Psoas muscle (tissue), 7 donors: ENCODE measurements at regions not wholly inside any gene's neighbourhood (a gene's known extent, or its start where the extent isn't known, plus 50 kb on each side); places are given as distances from the start of the nearest gene placed in this dataset.

Experiments
- ATAC-seq, 4 donors: fragments of 200-7000 bp; cut with Tn5 transposase; one replicate each; pipeline ENCODE4 v1.9.1; 2020; ENCODE audit warnings: moderate library complexity in 3 of 4, mild to moderate bottlenecking in 2 of 4
- DNase-seq, 2 donors: peaks; one replicate each; pipeline ENCODE4 v3.0.0-alpha.2; 2020
- H3K27ac ChIP-seq: fragments of 200-600 bp; one replicate; pipeline ENCODE4 v1.8.0; 2022
- H3K27me3 ChIP-seq, 3 donors: fragments of 200-600 bp in 1 of 3; one replicate each; pipeline versions ENCODE4 v1.6.1 to v1.8.0; 2013 to 2022; ENCODE audit warnings: low read length in 2 of 3, mild to moderate bottlenecking in 2 of 3, moderate library complexity in 1 of 3; ENCODE audit not compliant: insufficient read depth in 3 of 3
- H3K36me3 ChIP-seq, 2 donors: fragments of 200-600 bp in 1 of 2; one replicate each; pipeline versions ENCODE4 v1.6.1 to v1.8.0; 2013 to 2022; ENCODE audit warnings: low read depth in 1 of 2, mild to moderate bottlenecking in 1 of 2, moderate library complexity in 1 of 2; ENCODE audit not compliant: insufficient read depth in 1 of 2
- H3K4me1 ChIP-seq: fragments of 200-600 bp; one replicate; pipeline ENCODE4 v1.8.0; 2022
- H3K4me3 ChIP-seq: fragments of 200-600 bp; one replicate; pipeline ENCODE4 v1.8.0; 2022; ENCODE audit warnings: mild to moderate bottlenecking
- H3K9me3 ChIP-seq: fragments of 200-600 bp; one replicate; pipeline ENCODE4 v1.8.0; 2022
- CTCF ChIP-seq: fragments of 200-600 bp; IDR thresholded peaks from one replicate; pipeline ENCODE4 v1.8.0; 2022; ENCODE audit warnings: antibody characterized with exemption
- WGBS, 3 donors: extraction: QIAGEN DNeasy Blood & Tissue Kit; methylation state at CpG; one replicate each; pipeline versions ENCODE4 v1.1.6 to v1.1.7; 2013; 5-methylcytosine and 5-hydroxymethylcytosine counted together
- intact Hi-C, 2 donors: fragments of 100-400 bp; cut with DNase I; formaldehyde crosslinking; loops; one replicate each; pipeline versions ENCODE4 v1.11.0 to v1.14.2; 2022
- donor health status: healthy with polysubstance abuse.
- donor health status: DM: no; HTN: no; CAD: no; lungs with moderate emphysema.
- donor health status: Bipolar disorder and iron deficiency.
- donor health status: healthy.
- donor health status: DM: yes; HTN: yes; CAD: no.
- donor health status: DM: no; HTN: no; CAD: no.
- donor health status: DM: yes; HTN: yes; CAD: no.

GRCh38 chr17:34009912-34010311 lies 245.2 kb upstream of the CCL2 start:
- no peak for ATAC-seq

GRCh38 chr17:34010534-34010933 lies 244.6 kb upstream of the CCL2 start:
- ATAC-seq (no peak), DNase-seq (no peak)
- H3K4me1 ChIP-seq = no peaks in the 10 kb centered on the region
- intact Hi-C loops = no loop called here
- no peak for TF ChIP-seq CTCF
- no peak overlapping the region for H3K27ac ChIP-seq
- H3K27me3 ChIP-seq = no peaks in the 10 kb centered on the region
- H3K36me3 ChIP-seq = no peaks in the 10 kb centered on the region
- no peaks in the 10 kb centered on the region for H3K9me3 ChIP-seq
- no peak overlapping the region for H3K4me3 ChIP-seq
- 71 to 82% (median 79%) methylated on average over 2 of the region's 2 CpGs for WGBS, 3 donors

More at GRCh38 chr17:34009912-34010311, 245.2 kb upstream of the CCL2 start:
- DNase-seq = no peak
- WGBS, 3 donors = 72 to 82% (median 76%) methylated on average over 5 of the region's 5 CpGs
- H3K4me3 ChIP-seq = no peak overlapping the region
- H3K4me1 ChIP-seq = no peaks in the 10 kb centered on the region
- no peaks in the 10 kb centered on the region for H3K9me3 ChIP-seq
- H3K27ac ChIP-seq = no peak overlapping the region
- no peaks in the 10 kb centered on the region for H3K27me3 ChIP-seq
- no peaks in the 10 kb centered on the region for H3K36me3 ChIP-seq
- intact Hi-C loops = no loop called here
- no peak for TF ChIP-seq CTCF

GRCh38 chr17:34011599-34011998 lies 243.5 kb upstream of the CCL2 start:
- DNase-seq = no peak
- 71 to 90% (median 87%) methylated on average over 3 of the region's 3 CpGs for WGBS, 3 donors
- Histone ChIP-seq H3K36me3 (no peaks in the 10 kb centered on the region), H3K27me3 (no peaks in the 10 kb centered on the region), H3K4me1 (no peaks in the 10 kb centered on the region), H3K4me3 (no peak overlapping the region), H3K9me3 (no peaks in the 10 kb centered on the region), H3K27ac (no peak overlapping the region)
- ATAC-seq = no peak
- no peak for TF ChIP-seq CTCF
- intact Hi-C loops = no loop called here

GRCh38 chr17:34012709-34013375 lies 242.2 kb upstream of the CCL2 start:
- no peaks in the 10 kb centered on the region for H3K4me1 ChIP-seq
- DNase-seq (no peak), ATAC-seq (no peak)
- 67 to 83% (median 76%) methylated on average over 5 of the region's 5 CpGs for WGBS, 3 donors
- H3K27me3 ChIP-seq = no peaks in the 10 kb centered on the region
- TF ChIP-seq CTCF = no peak
- H3K36me3 ChIP-seq = no peaks in the 10 kb centered on the region
- H3K27ac ChIP-seq = no peak overlapping the region
- H3K4me3 ChIP-seq = no peak overlapping the region
- no peaks in the 10 kb centered on the region for H3K9me3 ChIP-seq
- intact Hi-C loops = no loop called here

- no peaks in the 10 kb centered on the region for H3K4me1 ChIP-seq
- no peak for DNase-seq
- no peak for ATAC-seq
- no peaks in the 10 kb centered on the region for H3K27me3 ChIP-seq
- H3K27ac ChIP-seq = no peak overlapping the region
- intact Hi-C loops = no loop called here
- H3K9me3 ChIP-seq = no peaks in the 10 kb centered on the region
- TF ChIP-seq CTCF = no peak
- H3K4me3 ChIP-seq = no peak overlapping the region
- WGBS, 3 donors = 65 to 86% (median 83%) methylated on average over 2 of the region's 2 CpGs
- no peaks in the 10 kb centered on the region for H3K36me3 ChIP-seq
Measured at GRCh38 chr17:34015253-34015652, 239.8 kb upstream of the CCL2 start.
